ENCODE measurements at regions not wholly inside any gene's neighbourhood (a gene's known extent, or its start where the extent isn't known, plus 50 kb on each side); places are given as distances from the start of the nearest gene placed in this dataset.
"Not testable (repeated sequence)": the region's sequence is repeated elsewhere in the genome, so short reads cannot be mapped to it uniquely, and the experiment has no call there.

- DNase-seq (ENCODE audit: low read depth): no peak
Observed at GRCh38 chr3:109804697-109805096, 467.4 kb upstream of the DPPA4 start.

- peak; percentile 33 for DNase-seq (ENCODE audit: low read depth)
Observed at GRCh38 chr3:109806929-109807328, 469.6 kb upstream of the DPPA4 start.

- DNase-seq (ENCODE audit: low read depth): no peak
Observed at GRCh38 chr3:109809513-109809912, 472.2 kb upstream of the DPPA4 start.

DNA sequence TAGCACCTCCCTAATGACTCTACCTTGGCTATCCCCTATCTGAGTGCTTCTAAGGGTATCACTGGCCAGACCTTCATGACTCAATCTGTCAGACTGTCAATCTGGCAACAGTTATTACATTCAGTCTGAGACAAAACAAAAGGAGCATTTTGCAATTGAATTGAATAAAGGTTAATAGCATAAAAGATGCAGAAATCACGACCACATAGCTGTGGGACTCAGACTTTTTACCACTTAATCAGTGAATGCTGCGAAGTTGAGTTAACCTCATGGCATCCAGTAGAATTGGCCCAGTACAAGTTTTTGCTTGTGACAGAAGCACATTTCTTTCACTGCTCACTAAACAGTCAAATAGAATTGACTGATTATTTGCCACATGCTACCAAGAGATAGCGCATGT, 480.7 kb upstream of the DPPA4 start:
- DNase-seq (ENCODE audit: low read depth): no peak

- no peak for DNase-seq (ENCODE audit: low read depth)
Observed at GRCh38 chr3:109819734-109820133, 482.4 kb upstream of the DPPA4 start.

DNA sequence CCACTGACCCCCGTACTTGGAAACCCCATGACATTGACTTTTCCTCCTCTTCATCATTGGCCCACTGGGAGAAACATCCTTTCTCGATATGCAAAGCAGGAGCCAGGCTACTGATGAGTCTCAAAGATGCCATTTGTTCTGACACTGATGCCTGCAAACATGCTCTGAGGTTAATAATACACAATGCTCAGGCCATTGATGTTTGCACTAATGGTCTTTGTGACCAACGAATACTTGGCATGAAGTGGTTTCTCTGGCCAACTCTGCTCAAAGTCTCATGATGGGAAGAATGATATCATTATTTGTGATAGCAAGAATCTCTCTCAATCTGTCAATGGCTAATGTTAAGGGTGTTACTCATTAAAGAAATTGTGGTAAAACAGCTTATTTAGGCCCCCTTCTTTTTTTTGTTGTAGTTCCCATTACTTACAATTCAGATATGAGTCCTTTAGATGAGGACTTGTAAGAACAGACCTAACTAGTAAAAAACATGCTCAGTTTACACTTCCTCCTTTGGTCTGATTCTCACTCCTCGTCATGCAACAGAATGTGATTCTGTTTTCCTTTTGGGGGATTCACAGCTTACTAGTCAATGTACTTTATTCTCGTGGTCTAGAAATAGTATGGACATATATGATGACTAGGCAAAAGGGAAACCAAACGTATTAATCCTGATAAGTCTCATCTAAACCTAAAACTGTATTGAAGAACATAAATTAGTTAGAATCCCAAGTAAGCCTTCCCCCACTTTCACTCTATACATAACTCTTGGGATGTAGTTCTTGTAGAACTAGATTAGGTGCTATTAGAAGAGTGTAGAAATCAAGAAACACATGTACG, 488.8 kb upstream of the DPPA4 start:
- DNase-seq (ENCODE audit: low read depth): no peak

DNA sequence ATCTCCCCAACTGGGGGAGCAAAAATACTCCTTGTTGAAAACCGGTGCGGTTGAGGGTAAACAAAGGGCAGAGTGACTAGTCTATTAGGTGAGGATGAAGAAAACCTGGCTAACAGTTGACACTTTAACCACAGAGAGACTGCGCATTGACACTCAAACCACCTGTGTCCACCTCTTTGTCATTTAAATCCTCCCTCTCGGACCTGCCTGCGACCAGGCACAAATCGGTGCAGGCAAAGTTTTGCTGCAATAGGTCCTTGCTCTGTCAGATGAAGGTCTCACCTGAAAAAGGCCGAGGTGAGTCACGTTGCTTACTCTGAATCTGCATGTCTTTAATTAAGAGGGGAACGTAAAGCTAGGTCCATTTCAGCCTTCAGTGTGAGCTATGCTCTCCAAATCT, 494.1 kb upstream of the DPPA4 start:
- no peak for DNase-seq (ENCODE audit: low read depth)

- no peak for DNase-seq (ENCODE audit: low read depth)
Observed at GRCh38 chr3:109835958-109836357, 498.6 kb upstream of the DPPA4 start.

GRCh38 chr3:109851854-109852253, 514.5 kb upstream of the DPPA4 start:
- DNase-seq (ENCODE audit: low read depth): no peak

DNA sequence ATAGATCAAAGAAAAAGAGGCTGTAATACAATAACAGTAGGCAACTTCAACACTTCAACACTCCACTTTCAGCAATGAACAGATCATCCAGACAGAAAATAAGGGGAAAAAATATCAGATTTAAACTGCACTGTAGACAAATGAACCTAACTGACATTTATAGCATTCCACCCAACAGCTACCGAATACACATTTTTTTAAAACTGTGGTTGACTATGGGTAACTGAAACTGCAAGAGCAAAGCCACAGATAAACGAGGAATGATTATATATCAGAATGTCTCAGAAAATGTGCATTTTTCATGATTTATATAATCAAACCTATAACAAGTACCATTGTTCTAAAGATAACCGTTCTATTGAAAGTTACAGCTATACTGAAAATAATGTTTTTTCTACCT, 514.9 kb upstream of the DPPA4 start:
- no peak for DNase-seq (ENCODE audit: low read depth)

- DNase-seq (ENCODE audit: low read depth): no peak
Observed at GRCh38 chr3:109853077-109853731, 515.9 kb upstream of the DPPA4 start.

DNA sequence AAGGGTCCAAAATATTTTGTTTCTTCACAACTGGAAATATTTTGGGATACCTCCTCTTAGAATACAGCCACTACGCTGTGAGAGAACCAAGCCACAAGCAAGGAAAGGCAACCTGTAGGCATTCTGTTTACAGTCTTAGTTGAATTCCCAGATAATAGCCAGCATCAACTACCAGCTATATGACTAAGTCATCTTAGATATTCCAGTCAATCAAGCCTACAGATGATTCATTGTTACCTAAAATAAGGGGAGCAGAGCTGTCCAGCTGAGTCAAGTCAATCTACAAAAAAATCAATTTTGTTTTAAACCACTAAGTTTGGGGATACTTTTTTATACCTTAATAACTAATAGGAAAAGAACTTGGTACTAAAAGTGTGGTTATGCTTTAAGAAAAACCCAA, 526.4 kb upstream of the DPPA4 start:
- no peak for DNase-seq (ENCODE audit: low read depth)

DNA sequence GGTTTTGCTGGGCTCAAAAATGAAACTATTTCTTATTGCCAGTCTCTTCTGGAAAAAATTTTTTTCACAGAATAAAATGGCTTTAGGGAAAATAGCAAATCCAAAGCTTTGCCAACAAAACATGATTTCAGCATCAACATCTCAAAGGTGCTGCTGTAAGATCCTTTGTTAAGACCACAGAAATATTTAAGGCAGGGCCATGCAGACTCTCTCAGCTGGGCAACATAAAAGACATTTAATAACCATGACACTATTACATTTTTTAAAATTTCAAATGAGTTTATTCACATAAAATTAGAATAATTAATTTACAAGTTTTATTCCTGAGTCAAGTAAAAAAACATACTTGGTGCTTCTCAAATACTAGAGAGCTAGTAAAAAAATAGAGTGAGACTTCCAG, 527.1 kb upstream of the DPPA4 start:
- no peak for DNase-seq (ENCODE audit: low read depth)

DNA sequence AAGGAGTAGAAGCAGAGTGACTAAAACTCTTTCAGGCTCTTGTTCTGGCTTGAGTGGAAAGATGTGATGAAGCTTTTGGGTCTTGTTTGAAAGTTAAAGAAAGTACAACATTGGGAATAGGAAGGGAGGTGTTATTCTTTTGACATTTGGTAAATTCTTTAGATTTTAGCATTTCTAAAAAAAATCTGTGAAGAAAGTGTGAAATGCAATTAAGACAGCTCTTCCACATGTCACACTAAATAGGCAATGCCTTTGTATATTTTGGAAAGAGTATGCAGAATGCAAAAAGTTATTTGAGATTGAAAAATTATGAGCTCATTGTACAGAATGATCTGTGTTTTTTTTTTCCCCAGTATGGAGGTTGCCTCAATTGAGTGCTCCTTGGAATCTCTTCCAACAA, 532.2 kb upstream of the DPPA4 start:
- no peak for DNase-seq (ENCODE audit: low read depth)

GRCh38 chr3:109874896-109875708, 537.8 kb upstream of the DPPA4 start:
- DNase-seq (ENCODE audit: low read depth): no peak

- DNase-seq (ENCODE audit: low read depth): not testable (repeated sequence)
Observed at GRCh38 chr3:109877616-109878015, 540.3 kb upstream of the DPPA4 start.

DNA sequence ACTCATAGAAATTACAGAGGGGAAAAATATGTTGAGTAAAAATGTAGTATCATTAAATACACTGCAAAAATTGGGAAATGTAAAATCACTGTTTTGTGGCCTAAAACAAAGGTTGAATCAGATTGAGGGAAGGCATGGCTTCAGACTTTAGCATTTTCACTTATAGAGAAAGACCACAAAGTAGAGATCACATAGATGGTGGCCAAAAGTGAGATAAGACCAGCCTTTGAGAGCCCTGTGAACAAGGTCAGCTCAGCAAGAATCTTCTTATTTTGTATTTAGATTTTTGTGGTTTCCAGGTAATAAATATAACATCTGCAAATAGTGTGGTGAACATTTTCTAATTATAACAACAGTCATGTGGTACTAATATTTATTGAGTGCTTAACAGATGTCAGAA, 544.8 kb upstream of the DPPA4 start:
- DNase-seq (ENCODE audit: low read depth): no peak

- DNase-seq (ENCODE audit: low read depth): no peak
Observed at GRCh38 chr3:109887293-109887692, 549.9 kb upstream of the DPPA4 start.

DNA sequence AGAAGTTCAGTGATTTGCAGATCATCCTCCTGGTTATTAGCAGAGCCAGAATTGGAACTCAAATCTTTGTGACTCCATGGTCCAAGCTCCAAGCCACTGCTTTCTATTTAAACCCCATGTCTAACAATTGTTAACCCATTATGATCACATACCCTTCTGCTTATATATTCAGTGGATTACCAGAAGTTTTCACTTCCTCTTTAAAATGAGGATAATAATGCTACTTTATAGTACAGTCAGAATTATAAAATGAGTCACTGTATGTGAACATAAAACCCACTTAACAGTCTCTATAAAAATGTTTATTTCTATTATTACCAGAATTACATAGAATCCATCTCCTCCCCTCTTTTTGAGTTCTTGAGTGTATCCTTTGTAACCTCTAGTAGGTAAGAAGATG, 550.7 kb upstream of the DPPA4 start:
- DNase-seq (ENCODE audit: low read depth): no peak

DNA sequence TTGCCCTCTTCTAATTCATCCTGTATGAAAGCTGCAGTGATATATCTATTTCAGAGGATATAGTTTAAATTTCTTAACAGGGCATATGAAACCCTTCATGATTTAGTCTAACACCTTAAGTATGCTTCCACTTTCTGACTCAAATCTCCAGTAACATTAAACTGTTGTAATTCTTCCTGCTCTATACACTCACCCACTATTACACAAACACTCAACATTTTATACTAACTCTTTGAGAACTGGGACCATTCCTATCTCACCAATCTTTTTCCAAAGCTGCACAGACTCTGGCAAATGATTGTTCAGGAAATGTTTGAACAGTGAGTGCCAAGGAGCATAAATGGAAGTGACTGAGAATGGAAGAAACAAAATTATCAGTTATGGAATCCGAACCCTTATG, 560.4 kb upstream of the DPPA4 start:
- no peak for DNase-seq (ENCODE audit: low read depth)

GRCh38 chr3:109899925-109900324, 562.6 kb upstream of the DPPA4 start:
- DNase-seq (ENCODE audit: low read depth): no peak

DNA sequence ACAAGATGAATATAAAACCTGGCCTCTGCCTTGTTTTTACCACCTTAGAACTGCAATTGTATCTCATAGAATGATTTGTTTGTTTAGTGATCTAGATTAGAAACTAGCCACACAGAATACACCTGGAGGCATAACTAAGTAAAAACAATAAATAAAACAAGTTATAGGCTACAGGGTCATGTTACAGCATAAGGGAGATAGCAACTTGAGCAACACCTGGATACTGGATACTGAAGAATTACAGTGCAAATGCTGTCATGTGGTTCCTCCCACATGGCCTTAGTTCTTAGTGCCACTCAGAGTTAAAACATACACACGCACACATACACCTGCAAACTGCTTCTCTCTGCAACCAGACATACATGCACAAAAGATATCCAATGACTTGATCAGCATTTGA, 563.4 kb upstream of the DPPA4 start:
- no peak for DNase-seq (ENCODE audit: low read depth)

DNA sequence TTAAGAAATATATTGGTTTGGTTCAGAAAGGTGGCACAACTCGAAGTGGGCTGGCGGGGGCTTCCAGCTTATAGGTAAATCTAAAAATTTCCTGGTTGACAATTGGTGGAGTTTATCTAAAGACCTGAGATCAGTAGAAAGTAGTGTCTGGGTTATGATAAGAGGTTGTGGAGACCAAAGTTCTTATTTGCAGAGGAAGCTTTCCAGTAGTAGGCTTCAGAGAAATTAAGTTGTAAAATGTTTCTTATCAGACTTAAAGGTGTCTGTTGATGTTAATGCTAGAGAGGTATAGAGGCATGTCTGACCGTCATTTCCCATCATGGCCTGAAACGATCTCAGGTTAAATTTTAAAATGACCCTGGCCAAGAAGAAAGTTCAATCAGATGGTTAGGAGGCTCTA, 565.2 kb upstream of the DPPA4 start:
- no peak for DNase-seq (ENCODE audit: low read depth)
